AG20443 (cell line): ENCODE measurements at regions not wholly inside any gene's neighbourhood (a gene's known extent, or its start where the extent isn't known, plus 50 kb on each side); places are given as distances from the start of the nearest gene placed in this dataset.
A peak's percentile ranks its signal among the peaks of the same experiment; 100 is the strongest.

Experiments used
- DNase-seq: peaks from one replicate; pipeline ENCODE4 v3.0.0; 2012; ENCODE audit warnings: low spot score, mixed read lengths

DNA sequence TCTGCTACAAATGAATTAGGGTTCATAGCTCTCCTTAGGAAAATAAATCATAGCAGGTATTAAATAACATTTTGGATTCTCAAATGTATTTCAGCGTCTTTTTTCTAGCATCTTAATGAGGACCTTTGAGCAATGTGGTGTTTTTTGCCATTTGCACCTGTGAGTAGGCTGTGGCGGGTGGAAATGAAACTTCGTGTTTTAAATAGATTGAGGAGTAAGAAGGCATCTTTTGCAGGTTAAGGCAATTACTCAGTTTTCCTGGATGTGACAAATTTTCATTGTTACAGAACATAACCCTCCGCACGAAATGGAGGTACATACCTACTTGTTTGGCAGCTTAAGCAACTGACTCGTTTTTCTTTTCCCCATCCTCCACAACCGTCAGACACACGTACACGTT lies 708.9 kb upstream of the NRSN1 start:
- no peak for DNase-seq

DNA sequence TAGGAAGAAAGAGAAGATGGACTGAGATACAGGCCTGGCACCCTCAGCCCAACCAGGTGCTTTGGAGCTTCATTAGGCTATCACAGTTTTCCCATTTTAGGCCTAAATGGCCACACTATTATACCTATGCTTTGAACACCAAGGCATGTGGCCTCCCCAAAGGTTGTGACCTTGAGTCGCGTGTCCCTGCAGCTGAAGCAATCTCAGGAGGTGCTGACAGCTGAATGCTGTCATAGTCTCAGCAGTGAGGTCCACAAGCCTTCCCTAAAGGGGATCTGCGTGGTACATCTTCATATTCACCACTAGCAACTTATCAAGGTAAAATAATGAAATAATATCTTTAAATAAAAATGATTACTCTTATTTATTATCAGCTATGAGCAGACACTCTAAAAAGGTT lies 707.9 kb upstream of the NRSN1 start:
- no peak for DNase-seq

DNA sequence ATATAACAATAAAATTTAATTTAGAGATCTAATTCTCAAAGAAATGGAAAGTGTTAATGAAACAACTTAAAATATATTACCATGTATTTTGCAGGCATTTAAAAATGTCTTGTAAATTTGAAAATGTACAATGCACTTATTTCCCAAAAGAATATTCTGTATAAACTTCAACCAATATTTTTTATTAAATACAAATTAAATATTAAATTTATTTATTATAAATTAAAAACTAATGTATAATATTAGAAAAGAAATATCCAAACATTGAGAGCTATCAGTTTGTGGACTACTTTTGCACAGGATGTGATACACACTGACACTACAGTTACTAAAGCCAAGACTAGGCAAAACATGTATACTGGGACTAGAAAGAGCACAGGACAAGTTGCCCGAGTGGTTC lies 707.0 kb upstream of the NRSN1 start:
- no peak for DNase-seq

GRCh38 chr6:23420659-23421350 lies 705.2 kb upstream of the NRSN1 start:
- no peak for DNase-seq

DNA sequence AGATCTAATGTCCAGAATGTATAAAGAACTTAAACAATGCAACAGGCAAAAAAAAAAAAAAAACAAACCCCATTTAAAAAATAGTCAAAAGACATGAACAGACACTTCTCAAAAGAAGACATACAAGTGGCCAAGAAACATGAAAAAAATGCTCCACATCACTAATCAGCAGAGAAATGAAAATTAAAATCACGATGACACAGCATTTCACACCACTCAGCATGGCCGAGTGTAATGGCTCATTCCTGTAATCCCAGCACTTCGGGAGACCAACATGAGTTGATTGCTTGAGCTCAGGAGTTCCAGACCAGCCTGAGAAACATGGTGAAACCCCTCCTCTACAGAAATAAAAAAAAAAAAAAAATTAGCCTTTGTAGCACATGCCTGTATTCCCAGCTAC lies 701.4 kb upstream of the NRSN1 start:
- no peak for DNase-seq

GRCh38 chr6:23435126-23435525 lies 690.9 kb upstream of the NRSN1 start:
- DNase-seq: no peak

- DNase-seq: no peak
These were observed 690.2 kb upstream of the NRSN1 start for GRCh38 chr6:23435798-23436197.

GRCh38 chr6:23441808-23442461 lies 684.1 kb upstream of the NRSN1 start:
- no peak for DNase-seq

GRCh38 chr6:23445157-23445710 lies 680.8 kb upstream of the NRSN1 start:
- DNase-seq: no peak

DNA sequence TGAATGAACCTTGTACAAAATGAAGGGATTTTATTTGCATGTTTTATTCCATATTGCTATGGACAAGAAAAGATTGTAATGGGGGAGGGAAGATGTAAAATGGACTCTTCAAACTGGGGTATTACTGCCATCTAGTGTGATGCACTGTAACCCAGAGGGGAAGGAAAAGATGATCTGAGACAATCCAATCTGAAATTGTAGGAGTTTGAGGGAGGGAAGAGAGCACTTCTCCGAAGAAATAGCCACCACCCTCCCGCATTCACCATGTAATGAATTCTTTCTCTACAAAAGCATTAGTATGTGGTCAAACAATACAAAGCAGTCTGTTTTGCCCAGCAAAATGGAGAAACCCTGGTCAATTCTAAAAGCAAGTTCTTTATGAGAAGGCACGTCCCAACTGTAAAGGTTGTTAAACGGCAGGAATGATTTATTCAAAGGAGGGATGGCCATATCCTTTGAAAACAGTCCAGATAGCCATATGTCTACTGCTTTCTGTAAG lies 679.5 kb upstream of the NRSN1 start:
- DNase-seq: peak; percentile 47

GRCh38 chr6:23447731-23448130 lies 678.3 kb upstream of the NRSN1 start:
- no peak for DNase-seq

GRCh38 chr6:23448281-23448680 lies 677.7 kb upstream of the NRSN1 start:
- no peak for DNase-seq

DNA sequence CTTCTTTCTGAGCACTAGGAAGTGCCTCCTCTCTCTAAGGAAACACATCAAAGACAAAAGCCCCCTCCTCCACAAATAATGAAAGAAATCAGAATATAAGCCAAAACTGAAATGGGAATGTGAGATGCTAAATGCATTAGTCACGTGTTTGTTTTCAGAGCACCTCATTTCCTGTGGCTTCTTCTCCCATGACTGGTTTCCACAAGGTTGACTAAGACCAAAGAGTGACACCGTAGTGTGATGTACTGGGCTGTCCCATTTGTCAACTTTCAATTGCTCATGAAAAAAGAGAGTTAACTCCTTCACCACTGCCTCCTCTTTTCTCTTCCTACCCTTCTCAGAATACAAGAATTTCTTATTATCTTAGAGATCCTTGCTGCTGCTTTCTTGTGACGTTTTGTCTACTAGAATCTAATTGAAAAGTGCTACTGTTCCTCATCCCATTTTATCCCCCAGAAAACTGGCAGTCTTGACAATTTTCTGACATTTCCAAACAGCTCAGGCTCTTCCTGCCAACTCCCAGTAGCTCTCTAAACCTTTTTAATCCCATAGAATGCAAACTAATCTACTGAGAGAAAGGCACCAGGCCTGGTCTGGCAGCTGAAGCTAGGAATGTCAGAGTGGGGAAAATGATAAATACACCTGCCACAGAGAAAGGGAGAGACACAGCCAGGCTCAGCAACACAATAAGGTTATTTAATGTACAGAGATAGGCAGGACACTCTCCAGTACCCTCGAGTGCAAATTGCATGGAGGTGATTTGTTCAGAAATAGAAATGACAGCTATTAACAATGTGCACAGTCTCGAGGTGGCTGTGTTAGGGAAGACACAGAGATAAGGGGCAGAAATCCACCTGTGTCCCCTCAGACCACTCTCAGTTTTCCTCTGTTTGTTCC lies 671.7 kb upstream of the NRSN1 start:
- no peak for DNase-seq

DNA sequence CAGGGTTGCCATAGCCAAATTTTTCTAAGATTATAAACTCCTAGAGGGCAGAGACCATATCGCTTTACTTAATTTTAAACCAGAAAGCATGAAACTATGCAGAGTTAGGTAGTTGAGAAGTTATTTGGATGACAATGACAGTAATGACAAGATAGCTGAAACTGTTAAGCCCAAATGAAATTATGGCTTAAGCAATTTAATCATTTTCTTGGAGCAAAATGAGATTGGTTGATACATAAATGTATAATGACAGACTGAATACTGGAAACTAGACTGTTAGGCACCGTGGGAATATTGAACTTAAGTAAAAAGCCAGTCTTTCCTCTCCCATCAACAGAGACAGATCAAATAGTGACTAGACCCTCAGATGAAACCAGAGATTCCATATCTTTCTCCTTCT lies 670.3 kb upstream of the NRSN1 start:
- DNase-seq: no peak

GRCh38 chr6:23456396-23456795 lies 669.6 kb upstream of the NRSN1 start:
- no peak for DNase-seq

- no peak for DNase-seq
These were observed 668.7 kb upstream of the NRSN1 start for GRCh38 chr6:23457321-23457720.

DNA sequence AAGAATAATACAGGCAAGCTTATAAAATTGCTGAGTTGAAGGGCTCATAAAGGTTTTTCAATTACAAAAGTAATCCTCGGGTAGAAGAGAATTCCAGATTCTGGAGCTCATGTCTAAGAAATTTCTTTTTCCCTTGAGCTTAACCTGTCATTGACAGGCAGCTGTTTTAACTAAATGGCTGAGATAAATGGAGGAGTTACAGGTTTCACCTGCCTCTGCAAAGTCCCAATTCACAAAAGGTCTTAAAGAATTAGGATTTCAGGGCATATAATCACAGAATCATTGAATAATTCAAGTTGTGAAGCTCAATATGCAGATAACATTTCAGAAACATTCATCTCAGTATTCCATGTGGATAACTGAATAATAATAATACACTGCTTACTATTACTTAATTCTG lies 660.1 kb upstream of the NRSN1 start:
- DNase-seq: no peak

- no peak for DNase-seq
These were observed 648.4 kb upstream of the NRSN1 start for GRCh38 chr6:23477586-23477985.

DNA sequence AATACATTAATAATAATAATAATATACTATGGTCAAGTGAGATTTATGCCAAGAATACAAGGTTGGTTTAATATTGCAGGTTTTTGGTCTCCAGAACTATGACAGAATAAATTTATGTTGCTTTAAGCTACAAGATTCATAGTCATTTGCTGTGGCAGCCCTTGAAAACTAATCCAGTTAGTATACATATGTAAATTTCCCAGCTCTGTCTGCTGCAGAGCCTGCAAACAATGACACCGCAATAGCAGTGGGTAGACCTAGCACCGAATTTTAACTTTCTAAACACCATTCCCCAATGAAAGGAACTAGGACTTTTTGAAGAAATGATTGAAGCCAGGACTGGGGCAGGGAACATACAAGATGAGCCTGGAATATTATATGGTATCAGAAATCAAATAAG lies 647.7 kb upstream of the NRSN1 start:
- no peak for DNase-seq

- no peak for DNase-seq
These were observed 642.1 kb upstream of the NRSN1 start for GRCh38 chr6:23483896-23484295.

DNA sequence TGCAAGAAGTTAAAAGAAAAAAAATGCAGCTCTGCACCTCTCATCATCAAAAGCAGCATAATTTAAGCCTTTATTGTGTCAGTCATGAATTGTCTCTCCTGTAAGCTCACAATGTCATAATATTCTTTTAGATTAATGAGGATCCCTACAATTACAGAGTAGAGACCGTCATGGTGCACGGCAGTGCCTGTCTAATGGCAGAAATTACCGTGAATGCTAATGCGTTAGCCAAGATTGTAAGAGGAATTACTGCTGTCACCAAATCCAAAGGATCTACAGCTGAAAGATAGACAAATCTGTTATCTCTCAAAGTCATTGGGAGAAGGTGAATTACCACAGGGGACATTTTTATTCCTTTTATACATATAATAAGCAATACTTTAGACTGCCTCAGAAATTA lies 631.6 kb upstream of the NRSN1 start:
- no peak for DNase-seq

DNA sequence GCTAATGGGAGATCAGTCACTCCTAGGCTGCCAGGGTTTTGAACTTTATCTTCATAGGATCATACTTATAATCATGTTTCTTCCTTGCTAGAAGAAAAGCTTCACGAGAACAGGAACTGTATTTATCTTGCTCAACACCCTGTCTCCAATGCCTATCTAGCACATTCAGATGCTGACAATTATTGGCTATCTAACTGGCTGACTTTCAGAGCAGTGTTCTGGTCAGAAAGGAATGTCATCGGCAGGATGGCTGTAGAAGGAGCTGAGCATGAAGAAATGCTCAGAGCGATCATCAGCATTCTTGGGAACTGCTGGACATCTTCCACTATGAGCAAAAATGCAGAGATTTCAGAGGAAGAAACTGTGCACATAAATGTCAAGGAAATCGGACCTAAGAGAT lies 628.0 kb upstream of the NRSN1 start:
- peak; percentile 24 for DNase-seq

DNA sequence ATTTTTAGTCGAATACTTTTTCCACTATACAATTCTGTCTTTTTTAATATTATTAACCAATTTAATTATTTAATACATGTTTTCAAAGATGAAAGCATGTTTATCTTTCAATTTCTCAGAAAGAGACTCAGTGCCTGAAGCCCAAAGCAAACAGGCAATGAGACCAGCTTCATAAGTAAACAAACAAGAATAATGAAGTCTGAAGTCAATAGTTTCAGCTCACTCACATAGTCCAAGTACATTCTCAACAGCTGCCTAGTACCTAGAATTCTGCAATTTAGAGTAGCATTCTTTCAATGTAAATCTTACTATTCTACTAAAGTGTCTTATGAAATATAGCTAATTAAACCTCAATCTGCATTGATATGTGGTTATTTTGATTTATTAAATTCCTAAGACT lies 626.5 kb upstream of the NRSN1 start:
- DNase-seq: no peak
